Sigmoid colon (tissue), 6 donors: ENCODE measurements at regions not wholly inside any gene's neighbourhood (a gene's known extent, or its start where the extent isn't known, plus 50 kb on each side); places are given as distances from the start of the nearest gene placed in this dataset.

Source experiments
- DNase-seq: peaks from one replicate; pipeline ENCODE4 v3.0.0-alpha.2; 2019
- H3K27ac ChIP-seq, 4 donors: fragments of 200-600 bp; sonication (generic); one replicate each; pipeline ENCODE4 v1.5.1; 2016 to 2019; ENCODE audit warnings: mild to moderate bottlenecking in 1 of 4
- H3K27me3 ChIP-seq, 3 donors: fragments of 200-600 bp; sonication (generic); one replicate each; pipeline ENCODE4 v1.5.1; 2019; ENCODE audit warnings: mild to moderate bottlenecking in 1 of 3
- H3K36me3 ChIP-seq, 4 donors: fragments of 200-600 bp; sonication (generic); one replicate each; pipeline ENCODE4 v1.5.1; 2016 to 2019
- H3K4me1 ChIP-seq, 4 donors: fragments of 200-600 bp; sonication (generic); one replicate each; pipeline ENCODE4 v1.5.1; 2017 to 2019
- H3K4me3 ChIP-seq, 4 donors: fragments of 200-600 bp; sonication (generic); one replicate each; pipeline ENCODE4 v1.5.1; 2017 to 2019; ENCODE audit warnings: mild to moderate bottlenecking in 2 of 4, moderate library complexity in 1 of 4
- H3K9me3 ChIP-seq, 4 donors: fragments of 200-600 bp in 3 of 4; sonication (generic) in 3 of 4; one replicate each; pipeline versions ENCODE4 v1.5.1 to v1.6.1; 2013 to 2019
- EP300 ChIP-seq, 4 donors: sonication (generic); formaldehyde crosslinking; IDR thresholded peaks; one replicate each; pipeline ENCODE4 v1.6.1; 2017; ENCODE audit warnings: antibody characterized with exemption in 4 of 4
- POLR2A ChIP-seq, 2 donors: fragments of 450-650 bp; IDR thresholded peaks; one replicate each; pipeline ENCODE4 v1.6.1; 2016; ENCODE audit warnings: antibody characterized with exemption in 2 of 2, mild to moderate bottlenecking in 2 of 2, moderate library complexity in 2 of 2
- POLR2AphosphoS5 ChIP-seq, 4 donors: sonication (generic); formaldehyde crosslinking; IDR thresholded peaks; one replicate each; pipeline ENCODE4 v1.6.1; 2017; ENCODE audit warnings: antibody characterized with exemption in 4 of 4
- WGBS, 2 donors: extraction: QIAGEN DNeasy Blood & Tissue Kit; methylation state at CpG; one replicate each; pipeline ENCODE4 v1.1.7; 2013; 5-methylcytosine and 5-hydroxymethylcytosine counted together
- intact Hi-C: fragments of 100-400 bp; cut with DNase I; formaldehyde crosslinking; loops from one replicate; pipeline ENCODE4 v1.15.1; 2023
- TF ChIP-seq, protein P1 (sequence below), 4 experiments: fragments of 450-650 bp in 3 of 4; fragments of 200-600 bp in 1 of 4; IDR thresholded peaks; one replicate each; pipeline ENCODE4 v1.5.1; 2016 to 2019; ENCODE audit warnings: antibody characterized with exemption in 4 of 4, mild to moderate bottlenecking in 3 of 4, moderate library complexity in 2 of 4
- donor health status: healthy with polysubstance abuse.
- donor health status: healthy.

DNA sequence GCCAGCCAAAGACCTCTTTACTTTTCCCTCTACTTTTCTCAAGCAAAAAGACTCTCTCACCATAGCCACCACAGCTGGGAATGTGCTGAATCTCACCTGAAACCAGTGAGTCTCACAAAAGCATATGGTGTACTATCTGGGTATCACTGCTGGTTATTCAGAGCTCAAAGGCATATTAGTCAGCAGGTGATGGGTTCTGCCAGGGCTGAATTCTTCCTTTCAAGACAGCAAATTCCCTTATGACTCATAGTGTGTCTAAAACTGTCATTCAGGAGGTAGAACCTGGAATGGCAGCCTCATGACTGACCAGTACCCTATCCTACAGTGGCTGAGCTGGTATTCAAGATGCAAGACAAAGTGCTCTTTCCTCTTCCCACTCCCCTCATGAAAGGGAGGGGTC, 2859.1 kb downstream of the PCDH9 start:
- DNase-seq, result no peak
- Histone ChIP-seq H3K4me3 (no peak overlapping the region), H3K27me3 (no peaks in the 10 kb centered on the region), H3K36me3 (no peaks in the 10 kb centered on the region), H3K9me3 (no peaks in the 10 kb centered on the region), H3K27ac (no peak overlapping the region), H3K4me1 (no peaks in the 10 kb centered on the region)
- intact Hi-C loops, result no loop called here
- no peak for TF ChIP-seq POLR2AphosphoS5 (IDR thresholded peaks at IDR 0.05)

DNA sequence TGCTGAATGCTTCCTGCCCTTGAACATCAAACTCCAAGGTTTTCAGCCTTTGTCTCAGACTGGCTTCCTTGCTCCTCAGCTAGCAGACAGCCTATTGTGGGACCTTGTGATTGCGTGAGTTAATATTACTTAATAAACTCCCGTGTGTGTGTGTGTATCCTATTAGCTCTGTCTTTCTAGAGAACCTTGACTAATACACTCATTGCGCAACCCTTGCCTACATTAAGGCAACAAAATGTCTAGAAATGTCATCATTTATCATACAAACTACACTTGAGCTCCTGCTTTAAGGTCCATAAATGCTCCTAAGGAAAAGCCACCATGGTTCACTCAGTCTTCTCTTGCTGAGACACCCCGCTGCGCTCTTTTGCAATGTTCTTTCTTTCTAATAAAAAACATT, 2861.0 kb downstream of the PCDH9 start:
- Histone ChIP-seq H3K36me3 (no peaks in the 10 kb centered on the region), H3K4me1 (no peaks in the 10 kb centered on the region), H3K27me3 (no peaks in the 10 kb centered on the region), H3K27ac (no peak overlapping the region), H3K4me3 (no peak overlapping the region), H3K9me3 (no peaks in the 10 kb centered on the region)
- WGBS, 2 donors, result 89 to 92% methylated on average over 5 of the region's 5 CpGs
- TF ChIP-seq EP300 (IDR thresholded peaks at IDR 0.05), result no peak
- no peak for TF ChIP-seq POLR2A (IDR thresholded peaks at IDR 0.05)
- TF ChIP-seq, protein P1, sequence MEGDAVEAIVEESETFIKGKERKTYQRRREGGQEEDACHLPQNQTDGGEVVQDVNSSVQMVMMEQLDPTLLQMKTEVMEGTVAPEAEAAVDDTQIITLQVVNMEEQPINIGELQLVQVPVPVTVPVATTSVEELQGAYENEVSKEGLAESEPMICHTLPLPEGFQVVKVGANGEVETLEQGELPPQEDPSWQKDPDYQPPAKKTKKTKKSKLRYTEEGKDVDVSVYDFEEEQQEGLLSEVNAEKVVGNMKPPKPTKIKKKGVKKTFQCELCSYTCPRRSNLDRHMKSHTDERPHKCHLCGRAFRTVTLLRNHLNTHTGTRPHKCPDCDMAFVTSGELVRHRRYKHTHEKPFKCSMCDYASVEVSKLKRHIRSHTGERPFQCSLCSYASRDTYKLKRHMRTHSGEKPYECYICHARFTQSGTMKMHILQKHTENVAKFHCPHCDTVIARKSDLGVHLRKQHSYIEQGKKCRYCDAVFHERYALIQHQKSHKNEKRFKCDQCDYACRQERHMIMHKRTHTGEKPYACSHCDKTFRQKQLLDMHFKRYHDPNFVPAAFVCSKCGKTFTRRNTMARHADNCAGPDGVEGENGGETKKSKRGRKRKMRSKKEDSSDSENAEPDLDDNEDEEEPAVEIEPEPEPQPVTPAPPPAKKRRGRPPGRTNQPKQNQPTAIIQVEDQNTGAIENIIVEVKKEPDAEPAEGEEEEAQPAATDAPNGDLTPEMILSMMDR (IDR thresholded peaks at IDR 0.05), result no peak
- TF ChIP-seq POLR2AphosphoS5 (IDR thresholded peaks at IDR 0.05), result no peak
- intact Hi-C loops, result no loop called here
- no peak for DNase-seq

DNA sequence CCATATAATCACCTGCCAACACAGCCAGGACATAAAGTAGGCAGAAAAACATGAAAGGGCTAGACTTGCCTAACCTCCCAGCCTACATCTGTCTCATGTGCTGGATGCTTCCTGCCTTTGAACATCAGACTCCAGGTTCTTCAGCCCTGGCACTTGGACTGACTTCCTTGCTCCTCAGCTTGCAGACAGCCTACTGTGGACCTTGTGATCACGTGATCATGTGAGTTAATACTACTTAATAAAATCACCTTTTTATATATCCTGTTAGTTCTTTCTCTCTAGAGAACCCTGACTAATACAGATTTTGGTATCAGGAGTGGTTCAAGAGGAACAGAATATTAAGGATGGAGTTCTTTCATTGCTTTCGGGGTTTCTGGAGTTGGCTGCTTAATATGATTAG, 2867.6 kb downstream of the PCDH9 start:
- DNase-seq, result no peak
- WGBS, 2 donors, result 76 to 93% methylated on average over 2 of the region's 2 CpGs
- intact Hi-C loops, result no loop called here
- Histone ChIP-seq H3K36me3 (no peaks in the 10 kb centered on the region), H3K9me3 (no peaks in the 10 kb centered on the region), H3K27ac (no peak overlapping the region), H3K4me3 (no peak overlapping the region), H3K4me1 (no peaks in the 10 kb centered on the region), H3K27me3 (no peaks in the 10 kb centered on the region)
- TF ChIP-seq, protein P1 (IDR thresholded peaks at IDR 0.05), result no peak
- TF ChIP-seq EP300 (IDR thresholded peaks at IDR 0.05) (no peak), POLR2AphosphoS5 (IDR thresholded peaks at IDR 0.05) (no peak), POLR2A (IDR thresholded peaks at IDR 0.05) (no peak)

DNA sequence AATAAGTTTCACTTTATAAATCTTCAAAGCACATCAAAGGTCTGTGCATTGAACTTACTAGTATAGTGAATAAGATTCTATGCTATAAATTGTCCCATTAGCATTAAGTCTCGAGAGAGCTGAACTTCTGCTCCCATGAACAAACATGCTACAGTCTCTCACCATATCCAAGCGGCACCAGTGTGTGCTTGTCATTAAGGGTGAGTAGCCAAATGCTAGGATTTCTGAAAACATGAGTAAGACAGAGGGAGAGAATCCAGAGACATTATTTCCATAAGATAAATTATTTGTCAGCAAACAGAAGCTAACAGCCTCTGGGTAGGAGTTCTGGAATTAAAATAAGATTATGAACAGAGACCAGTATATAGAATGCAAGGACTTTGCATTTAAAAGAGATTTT, 2882.5 kb downstream of the PCDH9 start:
- no peak overlapping the region for H3K4me3 ChIP-seq
- H3K9me3 ChIP-seq, result no peaks in the 10 kb centered on the region
- H3K36me3 ChIP-seq, result no peaks in the 10 kb centered on the region
- DNase-seq, result no peak
- H3K27me3 ChIP-seq, result no peaks in the 10 kb centered on the region
- no peak overlapping the region for H3K27ac ChIP-seq
- WGBS, 2 donors, result 59 to 63% methylated on average over 2 of the region's 2 CpGs
- no peaks in the 10 kb centered on the region for H3K4me1 ChIP-seq
- intact Hi-C loops, result no loop called here
- TF ChIP-seq EP300 (IDR thresholded peaks at IDR 0.05) (no peak), POLR2AphosphoS5 (IDR thresholded peaks at IDR 0.05) (no peak), POLR2A (IDR thresholded peaks at IDR 0.05) (no peak)
- TF ChIP-seq, protein P1 (IDR thresholded peaks at IDR 0.05), result no peak

DNA sequence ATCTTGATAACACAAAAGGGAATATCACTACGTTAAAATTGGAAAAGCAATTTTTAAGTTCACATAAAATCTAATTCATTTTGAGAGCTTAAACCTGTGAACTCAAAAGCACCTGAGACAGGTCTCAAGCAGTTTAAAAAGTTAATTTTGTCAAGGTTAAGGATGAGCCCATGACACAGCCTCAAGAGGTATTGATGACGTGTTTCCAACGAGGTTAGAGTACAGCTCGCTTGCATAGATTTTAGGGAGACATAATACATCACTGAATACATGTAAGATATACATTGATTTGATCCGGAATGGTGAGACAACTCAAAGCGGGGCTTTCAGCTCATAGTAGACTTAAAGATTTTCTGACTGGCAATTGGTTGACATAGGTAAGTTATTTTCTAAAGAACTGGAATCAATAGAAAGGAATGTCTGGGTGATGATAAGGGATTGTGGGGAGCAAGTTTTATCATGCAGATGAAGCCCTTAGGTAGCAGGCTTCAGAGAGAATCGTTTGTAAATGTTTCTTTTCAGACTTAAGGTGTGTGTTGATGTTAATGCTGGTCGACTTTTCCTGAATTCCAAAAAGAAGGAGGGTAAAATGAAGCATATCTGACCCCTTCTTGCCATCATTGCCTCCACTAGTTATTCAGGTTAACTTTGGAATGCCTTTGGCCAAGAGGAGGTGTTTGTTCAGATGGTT, 2890.6 kb downstream of the PCDH9 start:
- Histone ChIP-seq H3K9me3 (no peaks in the 10 kb centered on the region), H3K36me3 (no peaks in the 10 kb centered on the region), H3K27ac (no peak overlapping the region), H3K4me3 (no peak overlapping the region), H3K27me3 (no peaks in the 10 kb centered on the region), H3K4me1 (no peaks in the 10 kb centered on the region)
- TF ChIP-seq POLR2A (IDR thresholded peaks at IDR 0.05) (no peak), EP300 (IDR thresholded peaks at IDR 0.05) (no peak), POLR2AphosphoS5 (IDR thresholded peaks at IDR 0.05) (no peak)
- TF ChIP-seq, protein P1 (IDR thresholded peaks at IDR 0.05), result no peak
- intact Hi-C loops, result no loop called here
- DNase-seq, result no peak
- 66 to 71% methylated on average over 8 of the region's 8 CpGs for WGBS, 2 donors
